ENCODE measurements at regions not wholly inside any gene's neighbourhood (a gene's known extent, or its start where the extent isn't known, plus 50 kb on each side); places are given as distances from the start of the nearest gene placed in this dataset.

DNA sequence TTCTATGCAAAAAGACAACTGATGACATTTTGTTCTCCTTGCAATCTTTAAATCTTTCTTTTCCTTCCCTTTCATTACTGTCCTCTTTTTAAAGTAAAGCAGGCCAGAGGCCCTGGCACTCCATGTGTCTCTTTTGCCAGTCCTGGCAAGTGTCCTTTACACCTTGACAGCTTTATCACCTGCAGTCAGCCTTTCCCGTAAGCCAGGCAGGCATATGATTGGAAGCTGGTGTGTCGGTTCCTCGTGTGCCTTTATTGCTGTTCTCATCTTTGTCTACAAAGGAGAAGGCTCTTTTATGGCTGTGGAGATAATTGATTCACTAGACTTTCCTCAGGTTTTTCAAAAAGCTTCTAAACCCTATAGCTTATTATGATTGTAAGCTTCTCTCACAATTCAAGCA, 162.3 kb upstream of the FBXL4 start (continued):
- TF ChIP-seq POGK (CRISPR knock-in tag; conservative IDR thresholded peaks at IDR 0.05) (no peak), ZNF460 (CRISPR knock-in tag; IDR thresholded peaks at IDR 0.05; ENCODE audit: borderline replicate concordance) (no peak)

DNA sequence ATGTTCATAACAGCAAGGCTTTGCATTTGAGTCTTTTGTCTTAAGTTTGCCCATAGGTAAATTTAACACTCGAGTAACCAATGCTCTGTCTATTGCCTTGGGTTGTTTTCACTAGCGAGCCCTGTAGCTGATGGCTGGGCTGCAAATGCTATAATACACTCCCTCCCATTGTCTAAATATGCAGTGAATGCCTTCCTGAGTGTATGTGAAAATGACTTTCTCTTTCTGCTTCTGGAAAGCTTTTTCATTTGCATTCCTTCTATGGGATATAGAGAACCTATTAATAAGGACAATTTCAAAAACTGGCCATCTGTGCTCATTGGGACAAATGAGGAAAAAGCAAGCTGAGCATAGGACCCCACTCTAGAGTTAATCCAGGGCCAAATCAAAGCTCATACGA, 156.5 kb upstream of the FBXL4 start:
- no TSS peak for BruUV-seq (replicated peaks)
- Histone ChIP-seq H3K4me2 (ENCODE audit: low read depth, low read length) (no peak overlapping the region), H3K4me3 (replicated peaks in 1 of 3; ENCODE audit: insufficient read depth in 1 of 3, low read depth in 2 of 3, low read length in 3 of 3) (no peak overlapping the region), H3K27me3 (ENCODE audit: control insufficient read depth in 1 of 2, insufficient read depth in 2 of 2, low read length in 2 of 2) (no peaks in the 10 kb centered on the region), H3K36me3 (replicated peaks in 1 of 2; ENCODE audit: control insufficient read depth in 1 of 2, insufficient read depth in 2 of 2, low read length in 2 of 2) (no peaks in the 10 kb centered on the region), H3K27ac (ENCODE audit: extremely low read length, insufficient read depth, low read length) (no peak overlapping the region), H2AFZ (ENCODE audit: low read length) (no peak overlapping the region), H3K4me1 (ENCODE audit: insufficient read depth, low read length) (no peaks in the 10 kb centered on the region), H3K79me2 (ENCODE audit: insufficient read depth, low read length) (no peaks in the 10 kb centered on the region), H3K9me3 (ENCODE audit: low read length) (no peaks in the 10 kb centered on the region), H3K9ac (ENCODE audit: insufficient read depth, low read depth, low read length) (no peak overlapping the region), H4K20me1 (ENCODE audit: insufficient read depth, low read length) (no peaks in the 10 kb centered on the region)
- ChIA-PET CTCF (ENCODE audit: low intra/inter-chr PET ratio, low total read pairs) (no interaction called here), POLR2A (no interaction called here)
- TF ChIP-seq, protein P1, sequence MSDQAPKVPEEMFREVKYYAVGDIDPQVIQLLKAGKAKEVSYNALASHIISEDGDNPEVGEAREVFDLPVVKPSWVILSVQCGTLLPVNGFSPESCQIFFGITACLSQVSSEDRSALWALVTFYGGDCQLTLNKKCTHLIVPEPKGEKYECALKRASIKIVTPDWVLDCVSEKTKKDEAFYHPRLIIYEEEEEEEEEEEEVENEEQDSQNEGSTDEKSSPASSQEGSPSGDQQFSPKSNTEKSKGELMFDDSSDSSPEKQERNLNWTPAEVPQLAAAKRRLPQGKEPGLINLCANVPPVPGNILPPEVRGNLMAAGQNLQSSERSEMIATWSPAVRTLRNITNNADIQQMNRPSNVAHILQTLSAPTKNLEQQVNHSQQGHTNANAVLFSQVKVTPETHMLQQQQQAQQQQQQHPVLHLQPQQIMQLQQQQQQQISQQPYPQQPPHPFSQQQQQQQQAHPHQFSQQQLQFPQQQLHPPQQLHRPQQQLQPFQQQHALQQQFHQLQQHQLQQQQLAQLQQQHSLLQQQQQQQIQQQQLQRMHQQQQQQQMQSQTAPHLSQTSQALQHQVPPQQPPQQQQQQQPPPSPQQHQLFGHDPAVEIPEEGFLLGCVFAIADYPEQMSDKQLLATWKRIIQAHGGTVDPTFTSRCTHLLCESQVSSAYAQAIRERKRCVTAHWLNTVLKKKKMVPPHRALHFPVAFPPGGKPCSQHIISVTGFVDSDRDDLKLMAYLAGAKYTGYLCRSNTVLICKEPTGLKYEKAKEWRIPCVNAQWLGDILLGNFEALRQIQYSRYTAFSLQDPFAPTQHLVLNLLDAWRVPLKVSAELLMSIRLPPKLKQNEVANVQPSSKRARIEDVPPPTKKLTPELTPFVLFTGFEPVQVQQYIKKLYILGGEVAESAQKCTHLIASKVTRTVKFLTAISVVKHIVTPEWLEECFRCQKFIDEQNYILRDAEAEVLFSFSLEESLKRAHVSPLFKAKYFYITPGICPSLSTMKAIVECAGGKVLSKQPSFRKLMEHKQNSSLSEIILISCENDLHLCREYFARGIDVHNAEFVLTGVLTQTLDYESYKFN (CRISPR knock-in tag; conservative IDR thresholded peaks at IDR 0.05), result no peak
- TF ChIP-seq ZNF549 (CRISPR knock-in tag; IDR thresholded peaks at IDR 0.05) (no peak), SNAI1 (CRISPR knock-in tag; IDR thresholded peaks at IDR 0.05; ENCODE audit: borderline replicate concordance) (no peak)
- ATAC-seq (no peak), DNase-seq (ENCODE audit: low spot score) (no peak), FAIRE-seq (no peak)
- in situ Hi-C loops (cut with HindIII; ENCODE audit: extremely low pct_ligation_motif_present, low pct_unique_long_range_greater_than_20kb), result loop anchor here (25.0 kb wide), 2 partner anchors 267 to 1617 kb away; partner anchors contain the start of gene POU3F2
- 1% methylated on average over 3 of the region's 3 CpGs for WGBS (ENCODE audit: low lambda C conversion rate)
- intact Hi-C loops (cut with micrococcal nuclease; ENCODE audit: unreplicated experiment), result no loop called here
